CD14-positive monocyte (primary cell): ENCODE measurements at regions not wholly inside any gene's neighbourhood (a gene's known extent, or its start where the extent isn't known, plus 50 kb on each side); places are given as distances from the start of the nearest gene placed in this dataset.

Source experiments
- DNase-seq, 3 donors: peaks; one replicate each; pipeline ENCODE4 v3.0.0-alpha.2; 2011 to 2022
- H2AFZ ChIP-seq: 2 replicates; pipeline ENCODE4 v1.6.0; 2012; ENCODE audit warnings: mild to moderate bottlenecking, low read depth, low read length, inconsistent platforms; ENCODE audit not compliant: insufficient read depth, poor library complexity, severe bottlenecking
- H3K27ac ChIP-seq, 2 donors: 1 replicate in 1 of 2; 2 replicates in 1 of 2; pipeline ENCODE4 v1.5.1; 2012 to 2013; ENCODE audit warnings: low read length in 2 of 2, control low read depth in 1 of 2, inconsistent platforms in 1 of 2, low read depth in 1 of 2, mild to moderate bottlenecking in 1 of 2
- H3K27me3 ChIP-seq, 2 donors: one replicate each; pipeline versions ENCODE4 v1.6.0 to v1.6.1; 2011 to 2013; ENCODE audit warnings: low read length in 2 of 2; ENCODE audit not compliant: control insufficient read depth in 2 of 2, insufficient read depth in 2 of 2
- H3K36me3 ChIP-seq, 2 donors: replicated peaks in 1 of 2; 1 replicate in 1 of 2; 2 replicates in 1 of 2; pipeline versions ENCODE4 v1.5.1 to v1.6.1; 2012 to 2013; ENCODE audit warnings: low read length in 2 of 2, control low read depth in 1 of 2, inconsistent platforms in 1 of 2, mild to moderate bottlenecking in 1 of 2; ENCODE audit not compliant: insufficient read depth in 2 of 2, control insufficient read depth in 1 of 2
- H3K4me1 ChIP-seq, 2 donors: 1 replicate in 1 of 2; 2 replicates in 1 of 2; pipeline versions ENCODE4 v1.5.1 to v1.6.1; 2012 to 2013; ENCODE audit warnings: low read length in 2 of 2, control low read depth in 1 of 2, inconsistent platforms in 1 of 2, mild to moderate bottlenecking in 1 of 2, moderate library complexity in 1 of 2; ENCODE audit not compliant: insufficient read depth in 2 of 2, control insufficient read depth in 1 of 2
- H3K4me2 ChIP-seq: replicated peaks from 2 replicates; pipeline ENCODE3; 2012; ENCODE audit warnings: low read length, moderate library complexity, mild to moderate bottlenecking; ENCODE audit not compliant: poor library complexity, severe bottlenecking; ENCODE audit errors: extremely low read depth
- H3K4me3 ChIP-seq, 3 experiments: fragments of 200-600 bp in 1 of 3; sonication (generic) in 1 of 3; replicated peaks in 1 of 3; 1 replicate in 2 of 3; 2 replicates in 1 of 3; pipeline ENCODE4 v1.5.1; 2011 to 2013; ENCODE audit warnings: low read length in 3 of 3, mild to moderate bottlenecking in 3 of 3, control low read depth in 2 of 3, low read depth in 2 of 3, inconsistent platforms in 1 of 3, moderate library complexity in 1 of 3
- H3K79me2 ChIP-seq: 2 replicates; pipeline ENCODE4 v1.6.0; 2012; ENCODE audit warnings: mild to moderate bottlenecking, control low read depth, inconsistent platforms, low read length, moderate library complexity; ENCODE audit not compliant: insufficient read depth
- H3K9ac ChIP-seq: 2 replicates; pipeline ENCODE4 v1.6.0; 2017; ENCODE audit warnings: low read length, mild to moderate bottlenecking; ENCODE audit not compliant: insufficient read depth, poor library complexity, severe bottlenecking
- H3K9me3 ChIP-seq, 2 donors: replicated peaks in 1 of 2; 1 replicate in 1 of 2; 2 replicates in 1 of 2; pipeline versions ENCODE4 v1.5.1 to v1.6.1; 2012 to 2013; ENCODE audit warnings: low read length in 2 of 2, control low read depth in 1 of 2; ENCODE audit not compliant: control insufficient read depth in 1 of 2, insufficient read depth in 1 of 2
- H4K20me1 ChIP-seq: 2 replicates; pipeline ENCODE4 v1.6.0; 2012; ENCODE audit warnings: mild to moderate bottlenecking, low read length, control low read depth, moderate library complexity; ENCODE audit not compliant: insufficient read depth
- H3K27ac Mint-ChIP-seq, 7 donors: one replicate each; pipeline ENCODE4 v1.8.0; 2020; ENCODE audit warnings: mild to moderate bottlenecking in 7 of 7, mixed read lengths in 7 of 7, moderate library complexity in 6 of 7, inconsistent platforms in 2 of 7
- H3K27me3 Mint-ChIP-seq, 3 donors: one replicate each; pipeline ENCODE4 v1.8.0; 2021 to 2022; ENCODE audit warnings: low read depth in 3 of 3, mild to moderate bottlenecking in 3 of 3, mixed read lengths in 3 of 3, moderate library complexity in 3 of 3, inconsistent platforms in 1 of 3
- H3K36me3 Mint-ChIP-seq, 2 donors: one replicate each; pipeline ENCODE4 v1.8.0; 2020; ENCODE audit warnings: mixed read lengths in 2 of 2, inconsistent platforms in 1 of 2, mild to moderate bottlenecking in 1 of 2
- H3K4me1 Mint-ChIP-seq: one replicate; pipeline ENCODE4 v1.8.0; 2020; ENCODE audit warnings: mild to moderate bottlenecking, mixed read lengths
- H3K4me3 Mint-ChIP-seq, 2 donors: one replicate each; pipeline ENCODE4 v1.8.0; 2020; ENCODE audit warnings: mild to moderate bottlenecking in 2 of 2, mixed read lengths in 2 of 2, moderate library complexity in 1 of 2
- H3K9me3 Mint-ChIP-seq, 7 donors: one replicate each; pipeline ENCODE4 v1.8.0; 2020 to 2022; ENCODE audit warnings: mixed read lengths in 7 of 7, mild to moderate bottlenecking in 6 of 7, moderate library complexity in 6 of 7, inconsistent platforms in 2 of 7
- WGBS: methylation state at CpG from one replicate; pipeline ENCODE4 v1.1.5; 2013; ENCODE audit warnings: missing lambda C conversion rate; ENCODE audit not compliant: insufficient coverage; 5-methylcytosine and 5-hydroxymethylcytosine counted together
- intact Hi-C, 2 donors: fragments of 100-400 bp; cut with micrococcal nuclease; formaldehyde crosslinking; loops; one replicate each; pipeline versions ENCODE4 v1.15.0 to v1.15.1; 2023
- TF ChIP-seq, protein P1 (sequence below): fragments of 200-600 bp; IDR thresholded peaks from one replicate; pipeline ENCODE4 v1.8.0; 2022; ENCODE audit warnings: antibody characterized with exemption, mild to moderate bottlenecking

- no peaks in the 10 kb centered on the region for H3K36me3 ChIP-seq
- H3K36me3 Mint-ChIP-seq = no peaks in the 10 kb centered on the region
- no peak overlapping the region for H3K4me3 Mint-ChIP-seq
- no CpG with 5 or more reads among the region's 4 CpGs for WGBS
- intact Hi-C loops = no loop called here
- no peak overlapping the region for H3K4me3 ChIP-seq
- H3K9ac ChIP-seq = no peak overlapping the region
- H3K27me3 ChIP-seq = no peaks in the 10 kb centered on the region
- no peak overlapping the region for H3K4me2 ChIP-seq
- TF ChIP-seq, protein P1, sequence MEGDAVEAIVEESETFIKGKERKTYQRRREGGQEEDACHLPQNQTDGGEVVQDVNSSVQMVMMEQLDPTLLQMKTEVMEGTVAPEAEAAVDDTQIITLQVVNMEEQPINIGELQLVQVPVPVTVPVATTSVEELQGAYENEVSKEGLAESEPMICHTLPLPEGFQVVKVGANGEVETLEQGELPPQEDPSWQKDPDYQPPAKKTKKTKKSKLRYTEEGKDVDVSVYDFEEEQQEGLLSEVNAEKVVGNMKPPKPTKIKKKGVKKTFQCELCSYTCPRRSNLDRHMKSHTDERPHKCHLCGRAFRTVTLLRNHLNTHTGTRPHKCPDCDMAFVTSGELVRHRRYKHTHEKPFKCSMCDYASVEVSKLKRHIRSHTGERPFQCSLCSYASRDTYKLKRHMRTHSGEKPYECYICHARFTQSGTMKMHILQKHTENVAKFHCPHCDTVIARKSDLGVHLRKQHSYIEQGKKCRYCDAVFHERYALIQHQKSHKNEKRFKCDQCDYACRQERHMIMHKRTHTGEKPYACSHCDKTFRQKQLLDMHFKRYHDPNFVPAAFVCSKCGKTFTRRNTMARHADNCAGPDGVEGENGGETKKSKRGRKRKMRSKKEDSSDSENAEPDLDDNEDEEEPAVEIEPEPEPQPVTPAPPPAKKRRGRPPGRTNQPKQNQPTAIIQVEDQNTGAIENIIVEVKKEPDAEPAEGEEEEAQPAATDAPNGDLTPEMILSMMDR = no peak
- peaks cover 0 to 6% (median 4%) of the 10 kb centered on the region in 7 donors for H3K9me3 Mint-ChIP-seq
- peaks cover 0 to 4% of the 10 kb centered on the region in 2 donors for H3K9me3 ChIP-seq
- H3K27ac ChIP-seq = no peak overlapping the region
- H3K79me2 ChIP-seq = no peaks in the 10 kb centered on the region
- H3K27ac Mint-ChIP-seq = no peak overlapping the region
- H3K27me3 Mint-ChIP-seq = no peaks in the 10 kb centered on the region
- no peaks in the 10 kb centered on the region for H4K20me1 ChIP-seq
- no peak for DNase-seq
- H2AFZ ChIP-seq = no peak overlapping the region
- H3K4me1 Mint-ChIP-seq = no peaks in the 10 kb centered on the region
- no peaks in the 10 kb centered on the region for H3K4me1 ChIP-seq
Observed at GRCh38 chr13:89199138-89199537, 1528.0 kb downstream of the SLITRK5 start.

DNA sequence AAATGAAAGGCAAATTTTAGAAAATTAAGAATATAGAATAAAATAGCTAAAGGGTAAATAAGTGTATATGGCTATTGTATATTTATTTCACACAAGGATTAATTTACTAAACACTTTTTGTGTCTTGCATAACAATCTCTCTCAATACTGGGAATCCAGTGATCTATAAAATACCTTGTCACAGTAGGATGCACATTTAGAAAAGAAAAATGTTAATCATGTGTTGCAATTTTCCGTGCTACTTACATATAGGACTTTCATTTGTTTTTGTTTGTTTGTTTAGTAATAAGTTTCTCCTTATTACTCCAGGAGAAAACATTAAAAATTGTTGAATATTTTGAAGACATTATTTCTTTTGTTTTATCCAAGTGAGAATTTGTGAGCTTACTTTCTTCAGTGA lies 1533.3 kb downstream of the SLITRK5 start:
- no peaks in the 10 kb centered on the region for H3K4me1 Mint-ChIP-seq
- no peak overlapping the region for H3K27ac Mint-ChIP-seq
- H3K36me3 ChIP-seq = no peaks in the 10 kb centered on the region
- no peak overlapping the region for H3K4me3 ChIP-seq
- WGBS = no CpG with 5 or more reads among the region's 1 CpG
- no peaks in the 10 kb centered on the region for H3K36me3 Mint-ChIP-seq
- peaks cover 0 to 6% (median 2%) of the 10 kb centered on the region in 7 donors for H3K9me3 Mint-ChIP-seq
- H3K27ac ChIP-seq = no peak overlapping the region
- no peaks in the 10 kb centered on the region for H4K20me1 ChIP-seq
- no peaks in the 10 kb centered on the region for H3K27me3 Mint-ChIP-seq
- no peak overlapping the region for H3K4me3 Mint-ChIP-seq
- TF ChIP-seq, protein P1 = no peak
- no peak overlapping the region for H2AFZ ChIP-seq
- H3K4me1 ChIP-seq = no peaks in the 10 kb centered on the region
- intact Hi-C loops = no loop called here
- H3K9ac ChIP-seq = no peak overlapping the region
- no peak for DNase-seq
- H3K9me3 ChIP-seq = peaks cover 0 to 4% of the 10 kb centered on the region in 2 donors
- no peaks in the 10 kb centered on the region for H3K79me2 ChIP-seq
- no peak overlapping the region for H3K4me2 ChIP-seq
- no peaks in the 10 kb centered on the region for H3K27me3 ChIP-seq
